ENCODE measurements at regions not wholly inside any gene's neighbourhood (a gene's known extent, or its start where the extent isn't known, plus 50 kb on each side); places are given as distances from the start of the nearest gene placed in this dataset.

- TF ChIP-seq ZBTB33 (IDR thresholded peaks at IDR 0.05) (no peak), CTCF (IDR thresholded peaks at IDR 0.05; ENCODE audit: low read depth, low read length, missing input control) (no peak), RAD21 (IDR thresholded peaks at IDR 0.05) (no peak), REST (IDR thresholded peaks at IDR 0.05) (no peak), EGR1 (IDR thresholded peaks at IDR 0.05; ENCODE audit: low read depth in 2 of 2) (no peak), GABPA (IDR thresholded peaks at IDR 0.05 in 1 of 2, conservative IDR thresholded peaks at IDR 0.05 in 1 of 2) (no peak), SP1 (IDR thresholded peaks at IDR 0.05) (no peak), YY1 (IDR thresholded peaks at IDR 0.05) (no peak), TAF1 (conservative IDR thresholded peaks at IDR 0.05) (no peak), ATF3 (IDR thresholded peaks at IDR 0.05) (no peak), JUND (IDR thresholded peaks at IDR 0.05) (no peak), MAX (IDR thresholded peaks at IDR 0.05) (no peak), HNF4G (IDR thresholded peaks at IDR 0.05) (no peak)
Measured at GRCh38 chr12:5305886-5306545, 125.9 kb upstream of the NTF3 start.
